ENCODE measurements at regions not wholly inside any gene's neighbourhood (a gene's known extent, or its start where the extent isn't known, plus 50 kb on each side); places are given as distances from the start of the nearest gene placed in this dataset.

- DNase-seq (ENCODE audit: low spot score), result no peak
Measured at GRCh38 chr9:105861972-105862371, 167.6 kb downstream of the TMEM38B start.

GRCh38 chr9:105864248-105864898, 170.0 kb downstream of the TMEM38B start:
- no peak for DNase-seq (ENCODE audit: low spot score)

- no peak for DNase-seq (ENCODE audit: low spot score)
Measured at GRCh38 chr9:105865285-105865684, 170.9 kb downstream of the TMEM38B start.

GRCh38 chr9:105871540-105871939, 177.2 kb downstream of the TMEM38B start:
- DNase-seq (ENCODE audit: low spot score), result no peak

- DNase-seq (ENCODE audit: low spot score), result no peak
Measured at GRCh38 chr9:105873801-105874200, 179.5 kb downstream of the TMEM38B start.

GRCh38 chr9:105877721-105878120, 183.4 kb downstream of the TMEM38B start:
- no peak for DNase-seq (ENCODE audit: low spot score)

- DNase-seq (ENCODE audit: low spot score), result no peak
Measured at GRCh38 chr9:105879181-105879580, 184.8 kb downstream of the TMEM38B start.

GRCh38 chr9:105880517-105880916, 186.2 kb downstream of the TMEM38B start:
- no peak for DNase-seq (ENCODE audit: low spot score)

- DNase-seq (ENCODE audit: low spot score), result no peak
Measured at GRCh38 chr9:105881021-105881420, 186.7 kb downstream of the TMEM38B start.

- DNase-seq (ENCODE audit: low spot score), result peak; percentile 39
Measured at GRCh38 chr9:105881654-105882349, 187.5 kb downstream of the TMEM38B start.

GRCh38 chr9:105883847-105884246, 189.5 kb downstream of the TMEM38B start:
- no peak for DNase-seq (ENCODE audit: low spot score)

- no peak for DNase-seq (ENCODE audit: low spot score)
Measured at GRCh38 chr9:105884416-105884815, 190.1 kb downstream of the TMEM38B start.

GRCh38 chr9:105886136-105886535, 191.8 kb downstream of the TMEM38B start:
- DNase-seq (ENCODE audit: low spot score), result no peak

GRCh38 chr9:105887679-105888078, 193.3 kb downstream of the TMEM38B start:
- no peak for DNase-seq (ENCODE audit: low spot score)

- DNase-seq (ENCODE audit: low spot score), result no peak
Measured at GRCh38 chr9:105890046-105890822, 195.9 kb downstream of the TMEM38B start.

- DNase-seq (ENCODE audit: low spot score), result no peak
Measured at GRCh38 chr9:105900123-105900522, 205.8 kb downstream of the TMEM38B start.

GRCh38 chr9:105901514-105902109, 207.3 kb downstream of the TMEM38B start:
- DNase-seq (ENCODE audit: low spot score), result no peak

GRCh38 chr9:105908069-105908468, 213.7 kb downstream of the TMEM38B start:
- no peak for DNase-seq (ENCODE audit: low spot score)

- no peak for DNase-seq (ENCODE audit: low spot score)
Measured at GRCh38 chr9:105911104-105911911, 217.0 kb downstream of the TMEM38B start.

- DNase-seq (ENCODE audit: low spot score), result no peak
Measured at GRCh38 chr9:105912157-105912862, 218.0 kb downstream of the TMEM38B start.

- DNase-seq (ENCODE audit: low spot score), result no peak
Measured at GRCh38 chr9:105912863-105913516, 218.6 kb downstream of the TMEM38B start.
